ENCODE measurements at regions not wholly inside any gene's neighbourhood (a gene's known extent, or its start where the extent isn't known, plus 50 kb on each side); places are given as distances from the start of the nearest gene placed in this dataset.
"Not testable (repeated sequence)": the region's sequence is repeated elsewhere in the genome, so short reads cannot be mapped to it uniquely, and the experiment has no call there.

- TF ChIP-seq, protein P1, sequence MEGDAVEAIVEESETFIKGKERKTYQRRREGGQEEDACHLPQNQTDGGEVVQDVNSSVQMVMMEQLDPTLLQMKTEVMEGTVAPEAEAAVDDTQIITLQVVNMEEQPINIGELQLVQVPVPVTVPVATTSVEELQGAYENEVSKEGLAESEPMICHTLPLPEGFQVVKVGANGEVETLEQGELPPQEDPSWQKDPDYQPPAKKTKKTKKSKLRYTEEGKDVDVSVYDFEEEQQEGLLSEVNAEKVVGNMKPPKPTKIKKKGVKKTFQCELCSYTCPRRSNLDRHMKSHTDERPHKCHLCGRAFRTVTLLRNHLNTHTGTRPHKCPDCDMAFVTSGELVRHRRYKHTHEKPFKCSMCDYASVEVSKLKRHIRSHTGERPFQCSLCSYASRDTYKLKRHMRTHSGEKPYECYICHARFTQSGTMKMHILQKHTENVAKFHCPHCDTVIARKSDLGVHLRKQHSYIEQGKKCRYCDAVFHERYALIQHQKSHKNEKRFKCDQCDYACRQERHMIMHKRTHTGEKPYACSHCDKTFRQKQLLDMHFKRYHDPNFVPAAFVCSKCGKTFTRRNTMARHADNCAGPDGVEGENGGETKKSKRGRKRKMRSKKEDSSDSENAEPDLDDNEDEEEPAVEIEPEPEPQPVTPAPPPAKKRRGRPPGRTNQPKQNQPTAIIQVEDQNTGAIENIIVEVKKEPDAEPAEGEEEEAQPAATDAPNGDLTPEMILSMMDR (IDR thresholded peaks at IDR 0.05; ENCODE audit: control insufficient read depth, extremely low read depth, insufficient read depth), result no peak
- no peak for DNase-seq (ENCODE audit: low read depth)
- H3K4me3 ChIP-seq (ENCODE audit: low read depth, low read length), result no peak overlapping the region
These were observed 272.1 kb upstream of the DAB2 start for GRCh38 chr5:39696672-39697398.

DNA sequence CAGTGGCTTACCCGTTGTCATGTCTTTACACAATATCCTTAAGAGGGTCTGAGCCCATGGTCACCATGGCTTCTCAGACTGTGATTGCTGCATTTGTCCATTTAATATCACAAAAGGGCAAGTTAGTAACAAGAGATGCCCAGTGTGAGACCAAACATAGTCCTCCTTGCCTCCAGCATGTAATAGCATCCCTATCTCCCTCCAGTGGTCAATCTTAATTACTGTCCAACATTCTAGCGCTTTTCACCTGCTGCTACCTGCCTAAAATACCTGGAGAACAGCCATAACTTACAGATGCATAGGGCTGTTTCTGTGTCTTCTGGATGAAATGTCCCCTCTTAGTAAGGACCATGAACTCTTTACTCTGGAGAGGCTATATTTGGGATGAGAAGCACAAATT lies 267.2 kb upstream of the DAB2 start:
- TF ChIP-seq, protein P1 (IDR thresholded peaks at IDR 0.05; ENCODE audit: control insufficient read depth, extremely low read depth, insufficient read depth), result peak; percentile 48
- no peak for DNase-seq (ENCODE audit: low read depth)

DNA sequence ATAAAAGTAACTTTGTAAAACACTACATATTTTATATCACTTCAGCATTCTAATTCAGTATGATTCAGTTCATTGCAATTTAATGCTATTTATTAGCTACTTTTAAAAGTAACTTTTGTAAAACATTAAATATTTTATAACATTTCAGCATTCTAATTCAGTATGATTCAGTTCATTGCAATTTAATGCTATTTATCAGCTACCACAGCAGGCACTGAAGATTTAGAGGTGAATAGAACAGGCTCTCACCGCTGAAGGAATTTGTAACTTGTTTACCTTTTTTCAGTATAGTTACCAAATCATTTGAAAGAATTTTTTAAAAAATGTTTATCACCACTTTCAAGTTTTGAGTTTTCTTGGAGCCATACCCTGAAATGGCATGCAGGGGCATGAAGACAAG lies 266.4 kb upstream of the DAB2 start:
- TF ChIP-seq, protein P1 (IDR thresholded peaks at IDR 0.05; ENCODE audit: control insufficient read depth, extremely low read depth, insufficient read depth), result no peak
- H3K4me3 ChIP-seq (ENCODE audit: low read depth, low read length), result no peak overlapping the region
- DNase-seq (ENCODE audit: low read depth), result no peak

More for the DNA sequence above, 267.2 kb upstream of the DAB2 start:
- no peak overlapping the region for H3K4me3 ChIP-seq (ENCODE audit: low read depth, low read length)

DNA sequence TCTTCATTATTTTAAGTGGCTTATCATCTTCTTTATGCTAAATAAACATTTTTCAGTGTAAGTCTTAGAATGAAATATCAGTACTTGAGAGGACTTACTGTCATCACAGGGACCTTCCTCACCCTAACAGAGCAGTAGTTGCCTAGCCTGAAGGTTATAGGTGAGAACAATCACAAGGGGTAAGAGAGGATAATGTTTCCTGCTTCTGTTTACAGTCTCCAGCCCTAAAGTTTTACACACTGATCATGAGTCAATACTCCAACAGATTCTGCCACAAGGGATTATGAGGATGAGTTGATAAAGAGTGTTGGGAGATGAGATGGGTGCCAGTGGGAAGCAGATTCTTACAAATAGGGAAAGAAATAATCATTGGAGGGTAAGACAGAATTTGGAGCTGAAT lies 265.1 kb upstream of the DAB2 start:
- no peak overlapping the region for H3K4me3 ChIP-seq (ENCODE audit: low read depth, low read length)
- DNase-seq (ENCODE audit: low read depth), result no peak
- TF ChIP-seq, protein P1 (IDR thresholded peaks at IDR 0.05; ENCODE audit: control insufficient read depth, extremely low read depth, insufficient read depth), result no peak

- not testable (repeated sequence) for H3K4me3 ChIP-seq (ENCODE audit: low read depth, low read length); DNase-seq (ENCODE audit: low read depth)
These were observed 263.1 kb upstream of the DAB2 start for GRCh38 chr5:39687924-39688323.

DNA sequence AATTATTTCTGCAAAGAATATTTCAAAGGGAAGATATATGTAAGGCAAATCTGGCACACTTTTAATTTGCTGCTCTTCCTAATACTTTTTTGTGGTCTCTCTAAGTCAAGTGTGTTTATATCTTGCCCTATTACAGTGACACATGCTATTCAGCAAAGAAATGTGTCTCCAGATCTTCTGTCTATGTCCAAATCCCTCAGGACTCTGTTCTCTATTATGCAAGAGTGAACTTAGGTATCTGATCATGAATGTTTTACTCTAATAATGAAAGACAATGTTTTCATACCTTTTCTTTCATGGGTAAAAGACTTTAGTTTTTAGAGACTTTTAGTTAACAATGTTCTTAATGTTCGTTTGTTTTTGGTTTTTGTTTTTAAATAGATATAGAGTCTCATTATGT lies 255.4 kb upstream of the DAB2 start:
- no peak overlapping the region for H3K4me3 ChIP-seq (ENCODE audit: low read depth, low read length)
- TF ChIP-seq, protein P1 (IDR thresholded peaks at IDR 0.05; ENCODE audit: control insufficient read depth, extremely low read depth, insufficient read depth), result no peak
- no peak for DNase-seq (ENCODE audit: low read depth)

DNA sequence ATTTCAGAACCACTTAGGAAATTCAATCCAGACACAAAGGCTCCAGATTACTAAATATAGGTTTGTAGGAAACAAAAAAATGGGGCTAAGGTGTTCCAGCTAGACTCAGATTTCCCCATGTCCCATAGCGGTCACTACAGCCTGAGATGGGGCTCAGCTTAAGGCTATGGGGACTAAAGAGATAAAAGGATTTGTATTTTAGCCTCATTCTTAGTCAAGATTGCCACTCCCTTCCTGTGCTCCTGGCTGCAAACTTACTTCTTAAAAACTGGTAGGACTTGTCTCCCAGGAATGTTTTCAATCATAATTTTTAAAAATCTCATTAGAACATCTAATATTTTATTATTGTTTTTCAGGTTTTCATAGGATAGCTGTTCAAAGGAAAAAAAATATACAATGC lies 253.8 kb upstream of the DAB2 start:
- no peak overlapping the region for H3K4me3 ChIP-seq (ENCODE audit: low read depth, low read length)
- DNase-seq (ENCODE audit: low read depth), result no peak
- TF ChIP-seq, protein P1 (IDR thresholded peaks at IDR 0.05; ENCODE audit: control insufficient read depth, extremely low read depth, insufficient read depth), result no peak

All from LNCaP clone FGC (cell line).